Loucy (cell line): ENCODE measurements at regions not wholly inside any gene's neighbourhood (a gene's known extent, or its start where the extent isn't known, plus 50 kb on each side); places are given as distances from the start of the nearest gene placed in this dataset.

ENCODE experiments used
- H2AFZ ChIP-seq: fragments of 200-600 bp; sonication (generic); 2 replicates; pipeline ENCODE4 v1.6.0; 2016; ENCODE audit warnings: antibody characterized with exemption, mild to moderate bottlenecking, low read length, moderate library complexity
- H3F3A ChIP-seq: fragments of 200-600 bp; 2 replicates; pipeline ENCODE4 v1.6.0; 2016; ENCODE audit warnings: antibody characterized with exemption, low read depth, mild to moderate bottlenecking
- H3K27me3 ChIP-seq: fragments of 200-600 bp; sonication (generic); 2 replicates; pipeline ENCODE4 v1.6.1; 2014; ENCODE audit warnings: low read length, mild to moderate bottlenecking; ENCODE audit not compliant: insufficient read depth, poor library complexity, severe bottlenecking
- H3K36me3 ChIP-seq: fragments of 200-600 bp; sonication (generic); 2 replicates; pipeline ENCODE4 v1.6.1; 2016; ENCODE audit warnings: low read length; ENCODE audit not compliant: insufficient read depth
- H3K4me1 ChIP-seq: fragments of 200-600 bp; sonication (generic); 2 replicates; pipeline ENCODE4 v1.5.1; 2014; ENCODE audit warnings: low read length, mild to moderate bottlenecking; ENCODE audit not compliant: insufficient read depth, poor library complexity, severe bottlenecking
- H3K4me2 ChIP-seq: fragments of 200-600 bp; sonication (generic); 2 replicates; pipeline ENCODE4 v1.6.0; 2014; ENCODE audit warnings: antibody characterized with exemption, low read length, low read depth, mild to moderate bottlenecking; ENCODE audit not compliant: poor library complexity, severe bottlenecking
- H3K4me3 ChIP-seq: fragments of 200-600 bp; sonication (generic); 2 replicates; pipeline ENCODE4 v1.5.1; 2014; ENCODE audit warnings: low read length, mild to moderate bottlenecking, mixed read lengths; ENCODE audit not compliant: poor library complexity, severe bottlenecking
- H3K79me2 ChIP-seq: fragments of 200-600 bp; sonication (generic); 2 replicates; pipeline ENCODE4 v1.6.1; 2014; ENCODE audit warnings: low read length; ENCODE audit not compliant: insufficient read depth
- H3K9ac ChIP-seq: fragments of 200-600 bp; sonication (generic); 2 replicates; pipeline ENCODE4 v1.6.0; 2014; ENCODE audit warnings: mild to moderate bottlenecking, low read depth, low read length, moderate library complexity; ENCODE audit not compliant: poor library complexity, severe bottlenecking
- H3K9me2 ChIP-seq: fragments of 200-600 bp; sonication (generic); replicated peaks from 2 replicates; pipeline ENCODE4 v1.6.1; 2016; ENCODE audit warnings: low read depth, low read length, mixed read lengths
- H3K9me3 ChIP-seq: fragments of 200-600 bp; sonication (generic); 2 replicates; pipeline ENCODE4 v1.6.1; 2014; ENCODE audit warnings: mild to moderate bottlenecking, antibody characterized with exemption, low read length, low read depth; ENCODE audit not compliant: insufficient read depth
- H4K20me1 ChIP-seq: fragments of 200-600 bp; sonication (generic); 2 replicates; pipeline ENCODE4 v1.6.0; 2014; ENCODE audit warnings: antibody characterized with exemption, low read length, mild to moderate bottlenecking; ENCODE audit not compliant: insufficient read depth, poor library complexity, severe bottlenecking
- EZH2phosphoT487 ChIP-seq: fragments of 200-600 bp; IDR thresholded peaks from 2 replicates; pipeline ENCODE4 v1.6.1; 2018; ENCODE audit warnings: antibody characterized with exemption, mild to moderate bottlenecking, moderate library complexity, borderline replicate concordance
- TF ChIP-seq, protein P1 (sequence below): fragments of 200-600 bp; sonication (generic); conservative IDR thresholded peaks from 2 replicates; pipeline ENCODE4 v1.5.1; 2014; ENCODE audit warnings: mild to moderate bottlenecking, antibody characterized with exemption, low read length

DNA sequence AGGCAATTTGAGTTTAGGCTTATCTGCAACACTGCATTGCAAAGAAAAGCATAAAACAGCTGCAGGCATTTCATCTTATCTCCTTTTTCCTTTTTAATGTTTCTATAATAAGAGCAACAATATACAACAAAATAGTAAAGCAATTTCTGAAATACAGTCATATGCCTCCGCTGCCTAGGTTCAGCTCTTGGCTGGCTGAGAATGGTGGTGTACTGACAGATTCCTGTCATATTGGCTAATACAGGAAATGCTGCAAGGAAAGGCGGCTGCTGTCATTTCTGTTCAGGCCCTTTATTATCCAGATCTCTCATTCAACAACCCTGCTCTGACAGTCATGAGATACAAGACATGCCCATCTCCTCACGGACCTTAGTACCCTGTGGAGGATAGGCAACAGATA is 677.0 kb downstream of the TAF11L14 start:
- H3K27me3 ChIP-seq = no peaks in the 10 kb centered on the region
- no peak overlapping the region for H3K9ac ChIP-seq
- H2AFZ ChIP-seq = no peak overlapping the region
- H3K4me2 ChIP-seq = no peak overlapping the region
- H3F3A ChIP-seq = no peaks in the 10 kb centered on the region
- TF ChIP-seq, protein P1, sequence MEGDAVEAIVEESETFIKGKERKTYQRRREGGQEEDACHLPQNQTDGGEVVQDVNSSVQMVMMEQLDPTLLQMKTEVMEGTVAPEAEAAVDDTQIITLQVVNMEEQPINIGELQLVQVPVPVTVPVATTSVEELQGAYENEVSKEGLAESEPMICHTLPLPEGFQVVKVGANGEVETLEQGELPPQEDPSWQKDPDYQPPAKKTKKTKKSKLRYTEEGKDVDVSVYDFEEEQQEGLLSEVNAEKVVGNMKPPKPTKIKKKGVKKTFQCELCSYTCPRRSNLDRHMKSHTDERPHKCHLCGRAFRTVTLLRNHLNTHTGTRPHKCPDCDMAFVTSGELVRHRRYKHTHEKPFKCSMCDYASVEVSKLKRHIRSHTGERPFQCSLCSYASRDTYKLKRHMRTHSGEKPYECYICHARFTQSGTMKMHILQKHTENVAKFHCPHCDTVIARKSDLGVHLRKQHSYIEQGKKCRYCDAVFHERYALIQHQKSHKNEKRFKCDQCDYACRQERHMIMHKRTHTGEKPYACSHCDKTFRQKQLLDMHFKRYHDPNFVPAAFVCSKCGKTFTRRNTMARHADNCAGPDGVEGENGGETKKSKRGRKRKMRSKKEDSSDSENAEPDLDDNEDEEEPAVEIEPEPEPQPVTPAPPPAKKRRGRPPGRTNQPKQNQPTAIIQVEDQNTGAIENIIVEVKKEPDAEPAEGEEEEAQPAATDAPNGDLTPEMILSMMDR = no peak
- no peak for TF ChIP-seq EZH2phosphoT487
- no peaks in the 10 kb centered on the region for H3K9me3 ChIP-seq
- H3K79me2 ChIP-seq = no peaks in the 10 kb centered on the region
- H3K4me3 ChIP-seq = no peak overlapping the region
- no peaks in the 10 kb centered on the region for H3K4me1 ChIP-seq
- no peaks in the 10 kb centered on the region for H4K20me1 ChIP-seq
- H3K36me3 ChIP-seq = no peaks in the 10 kb centered on the region
- H3K9me2 ChIP-seq = no peaks in the 10 kb centered on the region

DNA sequence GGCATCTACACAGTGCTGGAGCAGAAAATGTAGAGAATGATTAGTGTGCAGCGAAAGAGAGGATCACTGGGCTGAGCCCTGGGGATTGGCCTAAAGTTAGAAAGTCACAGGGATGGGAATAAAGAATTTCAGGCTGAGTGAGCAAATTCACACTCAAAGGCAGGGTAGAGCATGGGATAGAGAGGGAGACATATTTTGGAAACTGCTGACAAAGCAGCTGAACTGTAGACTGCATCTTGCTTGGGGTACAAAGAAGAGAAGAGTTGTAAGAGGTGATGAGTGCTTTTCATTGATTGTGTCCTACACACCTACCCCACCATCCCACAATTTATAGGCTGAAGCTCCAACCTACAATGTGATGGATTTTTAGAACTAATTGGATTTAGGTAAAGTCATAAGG is 677.8 kb downstream of the TAF11L14 start:
- no peak overlapping the region for H3K9ac ChIP-seq
- no peaks in the 10 kb centered on the region for H3K9me3 ChIP-seq
- no peak overlapping the region for H2AFZ ChIP-seq
- no peaks in the 10 kb centered on the region for H3K9me2 ChIP-seq
- no peak overlapping the region for H3K4me3 ChIP-seq
- H4K20me1 ChIP-seq = no peaks in the 10 kb centered on the region
- no peaks in the 10 kb centered on the region for H3F3A ChIP-seq
- no peaks in the 10 kb centered on the region for H3K36me3 ChIP-seq
- TF ChIP-seq EZH2phosphoT487 = no peak
- TF ChIP-seq, protein P1 = no peak
- H3K79me2 ChIP-seq = no peaks in the 10 kb centered on the region
- no peak overlapping the region for H3K4me2 ChIP-seq
- no peaks in the 10 kb centered on the region for H3K27me3 ChIP-seq
- H3K4me1 ChIP-seq = no peaks in the 10 kb centered on the region

DNA sequence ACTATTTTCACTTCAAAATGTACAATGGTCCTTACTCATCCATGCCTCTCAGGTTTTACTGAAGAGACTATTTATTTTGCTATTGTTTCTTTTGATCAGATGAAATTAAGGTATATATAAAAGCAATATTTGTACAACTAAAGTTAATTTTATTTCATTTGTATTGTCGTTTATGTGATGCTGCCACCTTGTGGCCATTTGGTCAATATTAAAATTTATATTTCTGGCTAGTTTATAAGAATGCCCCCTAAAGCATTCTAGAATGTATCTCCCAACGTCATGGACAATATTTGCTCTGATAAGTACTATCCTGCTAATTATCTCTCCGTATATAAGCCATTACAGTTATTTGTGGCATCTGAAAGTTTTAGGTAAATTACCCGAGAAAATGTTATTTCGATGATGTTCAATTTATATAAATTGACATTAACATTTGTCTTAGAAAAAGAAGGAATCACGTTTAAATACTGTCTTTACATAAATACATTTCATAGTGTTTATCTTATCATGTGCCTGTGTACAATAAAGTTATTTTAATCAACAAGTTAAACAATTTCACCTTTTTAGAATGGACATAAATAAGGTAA is 680.0 kb downstream of the TAF11L14 start:
- Histone ChIP-seq H2AFZ (no peak overlapping the region), H3K27me3 (no peaks in the 10 kb centered on the region)
- TF ChIP-seq EZH2phosphoT487 = no peak
- TF ChIP-seq, protein P1 = peak; percentile 74

More for the DNA sequence above, 680.0 kb downstream of the TAF11L14 start:
- no peak overlapping the region for H3K9ac ChIP-seq
- H3K36me3 ChIP-seq = no peaks in the 10 kb centered on the region
- no peaks in the 10 kb centered on the region for H3K4me1 ChIP-seq
- no peak overlapping the region for H3K4me2 ChIP-seq
- H3K9me2 ChIP-seq = no peaks in the 10 kb centered on the region
- no peak overlapping the region for H3K4me3 ChIP-seq
- H3K9me3 ChIP-seq = no peaks in the 10 kb centered on the region
- H4K20me1 ChIP-seq = no peaks in the 10 kb centered on the region
- H3K79me2 ChIP-seq = no peaks in the 10 kb centered on the region
- H3F3A ChIP-seq = no peaks in the 10 kb centered on the region
